GM18867 (cell line): ENCODE measurements at regions not wholly inside any gene's neighbourhood (a gene's known extent, or its start where the extent isn't known, plus 50 kb on each side); places are given as distances from the start of the nearest gene placed in this dataset.
"Not testable (repeated sequence)": the region's sequence is repeated elsewhere in the genome, so short reads cannot be mapped to it uniquely, and the experiment has no call there.

Source experiments
- ATAC-seq: cut with Tn5 transposase; IDR thresholded peaks from one replicate; pipeline ENCODE4 v1.9.1; 2021; ENCODE audit warnings: mild to moderate bottlenecking, moderate library complexity; ENCODE audit not compliant: unreplicated experiment

DNA sequence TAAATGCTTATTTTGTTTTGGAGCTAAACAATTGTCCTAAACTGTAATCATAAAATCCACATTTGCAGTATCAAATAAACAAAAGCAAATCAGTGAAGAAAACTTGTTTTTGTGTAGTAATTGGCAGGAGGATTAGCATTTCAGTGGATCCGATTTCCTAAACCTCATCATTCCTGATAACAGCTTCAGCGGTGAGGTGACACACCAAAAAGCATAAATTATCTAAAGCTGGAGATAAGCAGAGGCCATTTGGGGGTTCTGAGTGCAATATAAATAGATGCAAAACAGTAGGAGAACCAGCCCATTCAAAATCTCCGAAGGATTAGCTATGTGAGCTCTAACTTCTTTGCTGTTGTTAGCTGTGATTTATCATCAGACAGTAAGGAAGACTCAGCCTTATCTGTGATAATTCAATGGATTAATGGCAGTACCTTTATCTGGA is 235.8 kb downstream of the EPHA7 start:
- ATAC-seq = no peak

DNA sequence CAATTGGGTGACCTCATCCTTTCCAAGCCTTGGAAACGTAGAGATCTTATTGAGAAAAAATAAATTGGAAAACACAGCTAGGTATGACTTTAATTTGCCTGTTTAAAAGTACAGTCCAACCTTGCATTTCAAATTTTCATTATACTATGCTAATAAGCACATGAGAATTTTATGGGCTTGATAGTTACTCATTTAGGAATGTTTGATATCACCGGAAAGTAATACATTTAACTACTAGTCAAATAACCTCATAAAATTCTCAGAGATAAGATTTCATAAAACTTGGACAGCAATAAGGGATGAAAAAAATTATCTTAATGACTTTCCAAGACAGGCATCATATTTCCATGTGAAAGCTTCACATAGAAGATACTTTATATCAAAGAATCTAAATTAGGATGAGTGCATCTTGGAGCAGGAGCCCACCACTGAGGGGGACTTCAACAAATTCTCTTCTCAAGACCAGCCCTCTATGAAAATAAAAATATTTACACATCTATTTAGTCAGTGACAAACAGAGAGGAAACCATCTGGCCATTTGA is 236.3 kb downstream of the EPHA7 start:
- ATAC-seq = no peak

DNA sequence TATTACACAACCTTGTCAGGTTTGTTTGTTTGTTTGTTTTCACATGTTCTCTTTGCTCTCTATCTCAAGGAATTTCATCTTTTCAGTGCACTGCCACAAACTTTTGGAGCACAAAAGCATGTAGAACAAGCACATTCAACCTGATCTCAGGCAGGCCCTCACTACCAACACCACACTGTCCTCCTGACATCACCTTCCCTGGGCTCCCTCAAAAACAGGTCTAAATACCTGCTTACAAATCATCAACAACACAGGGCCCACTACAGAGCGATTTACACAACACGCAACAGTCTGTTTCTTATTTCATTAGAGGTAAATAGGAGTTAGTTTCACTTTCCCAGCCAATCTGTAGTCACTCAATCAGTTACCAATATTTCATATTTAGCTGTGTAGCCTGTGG is 241.4 kb downstream of the EPHA7 start:
- ATAC-seq = no peak

DNA sequence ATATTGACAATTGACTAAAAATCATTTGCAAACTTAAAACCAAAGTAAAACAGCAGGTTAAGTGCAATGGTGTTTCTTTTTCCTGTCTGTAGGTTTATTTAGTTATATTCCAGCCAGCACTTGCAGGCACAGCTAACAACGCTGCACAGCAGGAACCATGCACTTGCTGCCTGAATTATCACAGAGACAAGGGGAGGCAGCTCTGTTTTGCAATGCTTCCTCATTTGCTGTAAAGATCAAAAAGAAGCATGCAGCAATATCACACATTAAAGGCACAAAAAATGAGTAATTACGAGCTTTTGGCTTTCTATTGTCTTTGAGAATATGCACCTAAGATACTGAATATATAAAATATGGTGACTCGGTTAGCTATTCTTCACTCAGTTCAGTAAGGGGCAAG is 241.9 kb downstream of the EPHA7 start:
- ATAC-seq = no peak

DNA sequence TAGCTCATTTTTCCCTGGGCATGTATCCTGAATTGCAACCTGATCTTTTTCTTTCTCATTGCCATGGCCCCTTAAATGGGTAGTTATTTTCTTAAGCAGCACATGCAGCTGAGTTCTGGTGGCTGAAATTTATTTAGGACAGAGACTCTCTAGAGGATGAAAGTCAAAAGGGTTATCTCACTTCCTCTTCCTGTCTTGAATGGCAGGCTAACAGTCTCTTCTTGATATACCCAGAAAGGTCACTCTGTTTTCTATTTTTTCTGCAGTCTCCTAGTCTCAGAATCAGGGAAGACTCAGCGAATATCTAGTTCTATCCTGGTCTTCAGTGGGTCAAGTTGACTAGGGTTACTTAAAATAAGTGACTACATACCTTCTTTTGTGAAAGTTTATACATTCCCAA is 243.3 kb downstream of the EPHA7 start:
- peak; percentile 86 for ATAC-seq

DNA sequence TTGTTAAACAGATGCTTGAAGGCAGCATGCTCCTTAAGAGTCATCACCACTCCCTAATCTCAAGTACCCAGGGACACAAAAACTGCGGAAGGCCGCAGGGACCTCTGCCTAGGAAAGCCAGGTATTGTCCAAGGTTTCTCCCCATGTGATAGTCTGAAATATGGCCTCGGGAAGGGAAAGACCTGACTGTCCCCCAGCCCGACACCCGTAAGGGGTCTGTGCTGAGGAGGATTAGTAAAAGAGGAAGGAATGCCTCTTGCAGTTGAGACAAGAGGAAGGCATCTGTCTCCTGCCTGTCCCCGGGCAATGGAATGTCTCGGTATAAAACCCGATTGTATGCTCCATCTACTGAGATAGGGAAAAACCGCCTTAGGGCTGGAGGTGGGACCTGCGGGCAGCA is 245.8 kb downstream of the EPHA7 start:
- not testable (repeated sequence) for ATAC-seq

DNA sequence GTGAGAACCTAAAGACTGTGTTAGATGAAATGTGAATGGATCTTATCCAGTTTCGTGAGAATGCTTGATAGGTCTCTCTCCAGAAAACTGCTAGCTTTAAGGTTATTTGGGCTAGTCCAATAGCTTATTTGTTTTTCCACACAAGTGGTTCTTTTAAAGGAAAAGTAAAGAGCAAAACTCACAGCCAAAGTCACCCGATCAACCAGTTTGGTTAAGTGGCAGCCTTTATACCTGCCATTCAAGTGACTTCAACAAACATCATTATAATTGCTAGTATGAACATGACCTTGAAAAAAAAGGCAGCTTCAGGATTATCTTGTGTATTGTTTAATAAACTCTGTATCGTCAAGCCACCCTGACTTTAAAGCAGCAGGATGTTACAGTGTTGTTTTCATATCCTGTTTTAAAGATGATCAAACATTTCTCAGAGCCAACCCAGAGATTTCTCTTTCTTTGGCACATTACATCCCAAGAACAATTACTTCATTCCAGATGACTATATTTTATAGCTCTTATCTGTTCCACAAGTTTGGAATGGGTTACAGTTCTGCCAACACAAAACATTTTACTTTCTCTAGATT is 253.4 kb downstream of the EPHA7 start:
- no peak for ATAC-seq

DNA sequence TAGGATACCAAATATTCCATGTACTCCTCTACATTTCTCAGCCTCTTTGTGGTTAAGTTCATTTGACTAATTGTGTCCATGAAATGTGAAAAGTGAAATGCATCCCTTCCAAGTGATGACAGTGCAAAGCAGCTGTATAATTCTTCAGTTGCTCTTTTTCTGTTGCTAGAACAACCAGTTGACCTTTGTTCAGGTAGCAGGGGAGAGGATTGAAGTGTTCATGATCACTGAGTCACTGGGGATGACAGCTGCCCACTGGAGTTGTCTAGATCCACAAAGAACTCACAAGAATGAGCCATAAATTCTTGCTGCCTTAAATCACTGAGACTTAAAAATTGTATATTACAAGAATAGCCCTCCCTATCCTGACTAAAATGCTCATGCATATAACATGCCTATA is 254.6 kb downstream of the EPHA7 start:
- no peak for ATAC-seq

DNA sequence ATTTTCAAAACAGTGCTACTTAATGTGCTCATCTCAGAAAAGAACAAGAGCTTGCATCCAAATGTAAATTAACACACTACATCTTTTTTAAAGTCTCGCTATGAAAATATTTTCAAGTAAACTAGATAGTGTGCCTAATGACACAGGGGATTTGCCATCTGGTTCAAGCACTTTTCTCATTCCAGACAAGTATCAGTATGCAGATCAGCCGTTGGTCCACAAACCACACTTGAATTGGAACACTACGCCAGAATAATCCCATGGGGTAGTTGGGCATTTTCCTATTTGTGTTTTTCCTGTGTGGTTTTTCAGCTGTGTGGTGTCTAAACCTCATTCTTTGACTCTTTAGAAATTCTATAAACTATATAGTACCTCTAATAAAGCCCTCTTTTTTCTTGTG is 256.2 kb downstream of the EPHA7 start:
- no peak for ATAC-seq

DNA sequence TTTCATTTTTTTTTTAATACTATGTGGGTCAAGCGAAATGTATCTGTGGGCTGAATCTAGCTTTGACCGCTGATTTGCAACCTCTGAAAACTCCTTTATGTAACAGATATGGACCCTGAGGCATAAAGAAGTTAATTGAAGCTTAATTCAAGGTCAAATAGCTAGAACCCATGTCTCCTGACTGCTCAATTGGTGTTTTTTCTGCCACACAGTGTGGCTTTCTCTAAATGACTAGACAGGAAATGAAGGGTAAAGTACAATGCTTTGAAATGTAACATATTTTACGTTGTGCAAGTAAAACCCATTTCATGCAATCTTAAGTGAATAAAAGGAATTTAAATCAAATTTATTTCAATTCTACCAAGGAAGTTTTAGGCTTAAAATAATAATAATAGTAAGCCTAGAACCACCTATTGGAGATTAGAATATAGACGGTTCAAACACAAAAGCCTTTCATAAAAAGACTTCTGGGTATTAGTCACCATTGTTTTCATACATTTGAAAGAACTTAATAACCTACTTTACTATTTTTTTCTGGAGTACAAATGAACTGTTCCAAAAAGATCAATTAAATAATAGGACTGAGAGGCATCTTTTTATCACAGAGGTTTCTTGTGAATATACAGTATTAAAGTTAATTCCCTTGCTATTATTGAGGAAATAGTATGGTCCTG is 279.8 kb downstream of the EPHA7 start:
- ATAC-seq = peak; percentile 81

DNA sequence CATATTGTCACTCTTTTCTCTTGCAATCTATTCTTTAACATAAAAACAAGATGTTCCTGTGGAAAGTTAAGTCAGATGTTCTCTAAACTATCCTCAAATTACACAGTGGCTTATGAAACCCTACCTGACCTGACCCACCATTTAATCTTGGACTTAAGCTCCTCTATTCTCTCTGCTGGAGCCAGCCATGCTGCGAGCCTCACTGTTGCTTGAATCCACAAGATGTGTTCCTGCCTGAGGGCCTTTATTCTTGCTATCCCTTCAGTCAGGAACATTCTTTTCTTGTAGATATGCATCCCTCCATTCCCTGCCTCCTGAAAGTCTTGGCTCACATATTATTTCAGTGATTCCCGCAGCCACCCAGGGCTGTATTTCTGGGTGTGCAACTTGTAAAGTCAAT is 283.2 kb downstream of the EPHA7 start:
- ATAC-seq = no peak

DNA sequence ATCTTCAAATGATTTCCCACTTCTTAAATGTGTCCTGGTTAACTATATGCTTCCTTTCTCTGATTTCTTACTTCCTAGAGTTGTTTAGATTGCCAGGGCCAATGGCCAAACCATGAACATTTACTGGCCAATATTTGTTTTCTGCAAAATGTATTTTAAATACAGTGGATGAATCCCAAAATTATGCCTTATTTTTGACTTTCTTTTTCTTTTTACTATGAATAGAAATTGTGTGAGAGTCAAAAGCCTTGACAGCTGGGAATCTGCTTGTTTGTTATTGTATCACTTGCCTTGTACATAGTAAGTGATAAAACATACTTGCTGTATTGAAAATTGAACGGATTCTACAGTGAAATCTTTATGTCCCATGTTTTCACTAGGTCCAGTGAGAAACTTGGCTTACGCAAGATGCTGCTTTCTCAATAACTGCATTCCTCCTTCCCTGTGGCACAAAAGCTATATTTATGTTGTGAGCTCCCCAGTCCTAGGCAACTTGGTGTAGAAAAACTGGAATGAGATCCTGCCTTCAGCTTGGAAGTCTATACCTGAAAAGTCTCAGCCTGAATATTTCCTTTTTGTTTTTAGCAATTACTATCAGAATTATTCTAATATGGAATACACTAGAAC is 295.2 kb downstream of the EPHA7 start:
- no peak for ATAC-seq

DNA sequence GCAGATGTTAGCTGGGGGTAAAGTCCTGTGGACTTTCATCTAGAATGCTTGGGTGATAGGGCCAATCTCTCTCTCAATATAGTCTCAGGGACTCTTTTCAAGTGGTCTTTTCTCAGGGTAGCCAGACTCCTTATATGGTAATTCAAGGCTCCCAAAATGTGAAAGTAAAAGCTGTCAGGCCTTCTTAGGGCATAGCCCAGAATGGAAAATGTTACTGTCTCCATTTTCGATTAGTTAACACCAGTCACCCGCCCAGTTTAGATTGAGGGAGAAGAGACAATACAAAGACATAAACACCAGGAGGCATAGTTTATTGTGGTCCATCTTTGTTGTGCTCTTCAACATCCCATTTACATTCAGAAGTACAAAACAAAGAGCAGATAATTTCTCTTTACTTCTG is 295.8 kb downstream of the EPHA7 start:
- ATAC-seq = no peak

DNA sequence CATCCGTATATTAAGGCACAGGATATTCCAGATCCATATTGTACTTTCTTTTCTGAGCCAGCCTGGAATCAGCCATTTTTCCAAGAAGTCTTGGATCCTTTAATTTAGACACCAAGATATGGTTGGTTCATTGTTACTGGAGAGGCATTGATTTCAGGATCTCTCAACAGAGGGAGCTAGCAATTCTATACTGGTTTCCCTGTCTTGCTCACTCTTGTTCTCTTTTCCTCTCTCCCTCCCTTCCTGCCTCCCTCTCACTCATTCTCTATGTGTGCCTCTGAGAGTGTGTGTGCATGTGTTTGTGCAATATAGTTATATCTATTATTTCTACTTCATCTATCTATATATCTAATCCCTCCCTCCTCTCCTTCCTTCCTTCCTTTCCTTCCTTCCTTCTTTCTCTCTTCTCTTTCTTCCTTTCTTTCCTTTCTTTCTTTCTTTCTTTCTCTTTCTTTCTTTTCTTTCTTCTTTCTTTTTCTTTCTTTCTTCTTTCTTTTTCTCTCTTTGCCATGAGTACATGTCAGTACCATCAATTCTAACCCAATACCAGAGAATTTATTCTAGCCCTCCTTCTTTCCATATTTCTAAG is 299.1 kb downstream of the EPHA7 start:
- no peak for ATAC-seq

DNA sequence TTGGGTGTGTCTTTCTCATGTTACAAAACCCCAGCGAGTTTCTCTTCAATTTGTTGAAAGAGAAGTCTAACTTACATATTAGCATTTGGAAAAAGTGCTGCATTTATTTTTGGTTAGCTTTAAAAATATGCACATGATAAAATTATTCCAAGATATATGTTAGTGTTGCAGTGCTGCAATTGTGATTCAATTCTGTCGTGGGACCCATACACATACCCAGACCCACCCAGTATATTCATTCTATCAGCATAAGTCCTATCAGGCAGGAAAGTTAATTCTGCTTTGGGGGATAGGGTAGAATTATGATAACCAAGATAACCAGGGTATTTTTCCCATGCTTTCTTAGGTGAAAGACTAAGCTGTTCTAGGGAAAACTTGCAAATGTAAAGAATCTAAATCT is 313.5 kb downstream of the EPHA7 start:
- ATAC-seq = no peak

DNA sequence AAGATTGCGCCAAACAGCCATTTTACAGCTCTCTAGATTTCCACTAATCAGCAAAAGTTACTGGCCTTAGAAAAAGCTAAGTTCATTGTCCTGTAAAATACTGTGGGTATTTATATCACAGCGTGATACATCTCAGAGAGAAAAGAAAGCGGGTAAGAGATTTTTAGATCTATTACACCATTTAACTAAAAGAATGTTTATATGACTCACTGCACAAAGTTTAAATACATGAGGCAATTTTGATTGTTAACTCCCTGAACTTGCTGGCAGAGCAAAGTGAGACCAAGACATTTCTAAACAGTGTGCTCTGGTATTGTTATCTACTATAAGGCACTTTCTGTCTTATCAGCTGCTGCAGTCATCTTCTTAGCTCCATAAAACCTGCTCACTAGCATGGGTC is 314.3 kb downstream of the EPHA7 start:
- no peak for ATAC-seq

DNA sequence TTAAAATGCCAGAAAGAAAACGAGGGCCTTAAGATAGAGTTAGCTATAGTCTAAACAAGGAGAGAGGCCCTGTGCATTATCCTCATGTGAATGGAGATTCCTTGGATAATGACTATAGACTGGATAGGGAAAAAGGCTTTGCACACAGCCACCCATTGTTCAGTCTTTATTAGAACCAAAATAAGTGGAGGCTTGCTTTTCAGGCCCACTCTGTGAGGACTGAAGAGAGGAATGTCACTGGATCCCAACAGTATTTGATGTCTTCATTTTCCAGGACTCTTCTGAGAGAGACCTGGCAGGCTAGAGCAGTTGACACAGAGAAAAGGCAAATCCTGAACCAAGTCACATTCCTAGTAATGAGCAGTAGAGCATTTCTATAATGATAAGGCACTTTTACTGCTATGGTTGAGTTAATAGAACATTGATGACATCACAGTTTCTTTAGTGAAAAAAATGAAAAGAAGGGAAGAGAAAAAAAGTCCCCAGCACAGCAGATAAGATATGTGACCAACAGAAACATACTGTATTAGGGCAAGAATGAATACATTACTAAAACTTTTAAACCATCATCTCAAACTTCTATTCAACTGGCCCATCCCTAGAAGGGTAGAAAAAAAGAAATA is 315.1 kb downstream of the EPHA7 start:
- no peak for ATAC-seq

DNA sequence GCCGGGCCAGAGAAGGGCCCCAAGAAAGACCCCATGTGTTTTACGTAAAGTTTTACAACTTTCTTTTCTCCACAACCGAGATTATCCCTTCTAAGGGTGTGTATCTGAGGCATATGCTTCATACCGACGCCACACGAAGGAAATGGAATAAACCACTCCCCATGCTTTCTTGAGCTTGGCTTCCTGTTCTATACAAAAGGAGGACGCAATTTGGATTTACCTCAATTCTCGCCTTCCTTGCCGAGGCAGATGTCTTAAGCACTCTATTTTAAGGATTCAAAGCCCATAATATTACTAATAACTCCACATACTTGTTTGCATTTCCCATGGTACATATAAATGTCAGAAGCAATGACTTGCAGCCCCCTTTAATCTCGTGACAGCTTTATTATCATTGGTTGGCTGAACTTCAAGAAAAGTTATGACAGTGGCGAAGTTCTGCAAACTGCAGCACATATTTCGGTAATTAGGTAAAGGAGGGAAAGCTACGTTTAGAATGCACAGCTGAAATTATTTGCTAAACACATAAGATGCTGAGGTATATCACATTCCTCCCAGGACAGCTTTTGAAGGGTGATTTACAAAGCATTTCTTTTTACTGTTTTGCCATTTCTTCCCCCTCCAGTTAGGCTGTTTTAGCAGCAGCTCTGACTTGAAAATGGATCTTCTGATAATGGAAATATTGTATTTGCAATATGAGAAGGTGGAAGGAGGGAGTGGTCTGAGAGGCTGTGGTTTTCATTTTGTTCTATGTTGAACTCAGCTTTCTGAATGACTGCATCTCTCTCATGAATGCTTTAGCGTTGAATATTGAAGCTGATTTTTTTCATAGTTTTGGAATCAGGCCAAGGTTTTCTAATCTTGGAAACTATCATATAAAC is 330.5 kb downstream of the EPHA7 start:
- no peak for ATAC-seq

DNA sequence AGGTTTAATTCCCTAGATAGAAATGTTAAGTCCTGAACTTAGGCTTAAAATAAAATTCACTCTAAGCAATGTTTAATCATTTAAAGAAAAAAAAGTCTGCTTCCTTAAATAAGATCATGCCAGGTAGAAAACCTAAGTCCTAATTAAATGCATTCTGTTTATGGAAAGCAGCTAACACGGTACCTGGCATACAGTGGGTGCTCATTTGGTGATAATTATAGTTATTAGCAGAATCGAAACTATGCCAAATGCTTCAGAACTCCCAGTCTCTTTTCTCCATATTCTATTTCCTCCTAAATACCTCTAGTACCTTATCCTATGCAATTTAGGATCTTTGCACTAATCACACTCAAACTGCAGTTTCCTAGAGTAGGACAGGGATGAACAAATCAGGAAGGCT is 331.8 kb downstream of the EPHA7 start:
- no peak for ATAC-seq

DNA sequence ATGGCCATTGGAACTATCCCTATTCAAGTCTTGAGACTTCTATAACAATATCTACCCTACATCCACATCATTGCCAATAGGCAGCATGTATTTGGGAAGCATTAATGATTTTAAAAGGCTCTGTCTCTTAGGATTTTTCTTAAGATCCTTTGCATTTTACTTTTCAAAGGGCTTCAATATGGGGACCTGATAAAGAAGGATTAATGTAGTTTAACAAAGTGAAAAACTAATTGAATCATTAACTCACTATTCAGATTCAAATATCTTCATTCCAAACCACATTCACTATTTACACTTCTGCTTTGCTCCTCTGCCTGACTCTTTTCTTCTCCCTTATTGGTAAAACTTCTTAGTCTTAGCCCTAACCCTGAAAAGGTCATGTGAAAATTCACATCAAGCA is 333.0 kb downstream of the EPHA7 start:
- no peak for ATAC-seq
